HL-60 (cell line): ENCODE measurements at regions not wholly inside any gene's neighbourhood (a gene's known extent, or its start where the extent isn't known, plus 50 kb on each side); places are given as distances from the start of the nearest gene placed in this dataset.

ENCODE experiments used
- DNase-seq, 2 experiments: peaks; one replicate each; pipeline ENCODE4 v3.0.0-alpha.2; 2010 to 2020; ENCODE audit warnings: low read depth in 1 of 2, low spot score in 1 of 2
- H3K27ac ChIP-seq: fragments of 250-450 bp; sonication (Bioruptor Pico); replicated peaks from 2 replicates; pipeline ENCODE4 v1.5.1; 2020; ENCODE audit warnings: mild to moderate bottlenecking, moderate library complexity
- H3K27me3 ChIP-seq: fragments of 250-450 bp; sonication (Bioruptor Pico); 2 replicates; pipeline ENCODE4 v1.5.1; 2021; ENCODE audit warnings: mild to moderate bottlenecking, moderate library complexity; ENCODE audit not compliant: insufficient read depth, poor library complexity, severe bottlenecking
- H3K4me3 ChIP-seq: replicated peaks from 2 replicates; pipeline ENCODE4 v1.5.1; 2011; ENCODE audit warnings: mild to moderate bottlenecking, control low read depth, low read length; ENCODE audit not compliant: insufficient read depth
- GABPA ChIP-seq: IDR thresholded peaks from 2 replicates; pipeline ENCODE4 v1.6.1; 2012; ENCODE audit warnings: low read depth
- POLR2AphosphoS5 ChIP-seq: IDR thresholded peaks from 2 replicates; pipeline ENCODE4 v1.6.1; 2012; ENCODE audit warnings: low read depth
- SPI1 ChIP-seq: IDR thresholded peaks from 2 replicates; pipeline ENCODE4 v1.6.1; 2012; ENCODE audit warnings: low read depth, mild to moderate bottlenecking, borderline replicate concordance
- TF ChIP-seq, protein P1 (sequence below): IDR thresholded peaks from one replicate; pipeline ENCODE4 v1.5.1; 2011; ENCODE audit warnings: low read length, control low read depth, inconsistent platforms; ENCODE audit not compliant: insufficient read depth
- TF ChIP-seq, protein P2 (sequence below): IDR thresholded peaks from 2 replicates; pipeline ENCODE4 v1.6.1; 2012; ENCODE audit warnings: low read depth; ENCODE audit not compliant: insufficient replicate concordance

DNA sequence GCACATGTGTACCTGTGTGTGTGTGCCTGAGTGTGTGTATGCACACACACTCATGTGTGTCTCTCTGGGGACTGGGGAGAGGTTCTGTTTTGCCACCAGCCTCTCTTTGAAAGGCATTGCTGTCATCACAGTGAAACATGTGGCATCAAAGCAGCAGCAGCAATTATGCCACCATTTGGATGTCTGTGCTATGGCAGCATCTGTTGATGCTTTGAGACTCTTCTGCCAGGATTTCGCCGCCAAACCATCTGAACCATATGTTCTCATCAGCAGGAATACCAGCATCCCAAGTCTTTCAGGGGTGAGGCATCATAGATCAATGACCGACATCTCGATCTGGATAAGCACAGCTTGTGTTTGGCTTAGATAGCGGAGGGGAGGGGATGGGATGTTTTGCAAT lies 168.6 kb downstream of the FAT3 start:
- Histone ChIP-seq H3K27me3 (no peaks in the 10 kb centered on the region), H3K4me3 (no peak overlapping the region), H3K27ac (no peak overlapping the region)
- TF ChIP-seq SPI1: no peak
- no peak for TF ChIP-seq POLR2AphosphoS5
- no peak for TF ChIP-seq GABPA
- no peak for DNase-seq

DNA sequence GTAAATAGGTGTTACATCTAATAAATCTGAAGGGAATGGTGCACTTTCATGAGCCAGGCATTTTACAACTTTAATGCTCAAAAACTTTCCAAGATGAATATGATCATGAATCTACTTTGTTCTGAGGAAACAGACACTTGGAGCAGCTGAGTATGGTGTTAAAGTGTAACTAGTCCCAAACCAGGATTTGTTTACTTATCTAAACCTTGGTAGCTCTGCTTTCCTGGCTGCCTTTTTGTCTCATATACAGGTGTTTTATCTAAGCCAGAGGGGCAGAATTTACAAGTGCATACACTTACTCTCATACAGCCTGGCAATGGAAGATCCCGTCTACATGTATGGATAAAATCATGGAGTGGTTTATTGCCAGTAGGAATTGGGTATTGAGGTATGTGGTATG lies 171.5 kb downstream of the FAT3 start:
- Histone ChIP-seq H3K27ac (no peak overlapping the region), H3K27me3 (peaks cover 4% of the 10 kb centered on the region), H3K4me3 (no peak overlapping the region)
- TF ChIP-seq GABPA (no peak), SPI1 (no peak), POLR2AphosphoS5 (no peak)
- TF ChIP-seq, protein P1, sequence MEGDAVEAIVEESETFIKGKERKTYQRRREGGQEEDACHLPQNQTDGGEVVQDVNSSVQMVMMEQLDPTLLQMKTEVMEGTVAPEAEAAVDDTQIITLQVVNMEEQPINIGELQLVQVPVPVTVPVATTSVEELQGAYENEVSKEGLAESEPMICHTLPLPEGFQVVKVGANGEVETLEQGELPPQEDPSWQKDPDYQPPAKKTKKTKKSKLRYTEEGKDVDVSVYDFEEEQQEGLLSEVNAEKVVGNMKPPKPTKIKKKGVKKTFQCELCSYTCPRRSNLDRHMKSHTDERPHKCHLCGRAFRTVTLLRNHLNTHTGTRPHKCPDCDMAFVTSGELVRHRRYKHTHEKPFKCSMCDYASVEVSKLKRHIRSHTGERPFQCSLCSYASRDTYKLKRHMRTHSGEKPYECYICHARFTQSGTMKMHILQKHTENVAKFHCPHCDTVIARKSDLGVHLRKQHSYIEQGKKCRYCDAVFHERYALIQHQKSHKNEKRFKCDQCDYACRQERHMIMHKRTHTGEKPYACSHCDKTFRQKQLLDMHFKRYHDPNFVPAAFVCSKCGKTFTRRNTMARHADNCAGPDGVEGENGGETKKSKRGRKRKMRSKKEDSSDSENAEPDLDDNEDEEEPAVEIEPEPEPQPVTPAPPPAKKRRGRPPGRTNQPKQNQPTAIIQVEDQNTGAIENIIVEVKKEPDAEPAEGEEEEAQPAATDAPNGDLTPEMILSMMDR: no peak
- TF ChIP-seq, protein P2, sequence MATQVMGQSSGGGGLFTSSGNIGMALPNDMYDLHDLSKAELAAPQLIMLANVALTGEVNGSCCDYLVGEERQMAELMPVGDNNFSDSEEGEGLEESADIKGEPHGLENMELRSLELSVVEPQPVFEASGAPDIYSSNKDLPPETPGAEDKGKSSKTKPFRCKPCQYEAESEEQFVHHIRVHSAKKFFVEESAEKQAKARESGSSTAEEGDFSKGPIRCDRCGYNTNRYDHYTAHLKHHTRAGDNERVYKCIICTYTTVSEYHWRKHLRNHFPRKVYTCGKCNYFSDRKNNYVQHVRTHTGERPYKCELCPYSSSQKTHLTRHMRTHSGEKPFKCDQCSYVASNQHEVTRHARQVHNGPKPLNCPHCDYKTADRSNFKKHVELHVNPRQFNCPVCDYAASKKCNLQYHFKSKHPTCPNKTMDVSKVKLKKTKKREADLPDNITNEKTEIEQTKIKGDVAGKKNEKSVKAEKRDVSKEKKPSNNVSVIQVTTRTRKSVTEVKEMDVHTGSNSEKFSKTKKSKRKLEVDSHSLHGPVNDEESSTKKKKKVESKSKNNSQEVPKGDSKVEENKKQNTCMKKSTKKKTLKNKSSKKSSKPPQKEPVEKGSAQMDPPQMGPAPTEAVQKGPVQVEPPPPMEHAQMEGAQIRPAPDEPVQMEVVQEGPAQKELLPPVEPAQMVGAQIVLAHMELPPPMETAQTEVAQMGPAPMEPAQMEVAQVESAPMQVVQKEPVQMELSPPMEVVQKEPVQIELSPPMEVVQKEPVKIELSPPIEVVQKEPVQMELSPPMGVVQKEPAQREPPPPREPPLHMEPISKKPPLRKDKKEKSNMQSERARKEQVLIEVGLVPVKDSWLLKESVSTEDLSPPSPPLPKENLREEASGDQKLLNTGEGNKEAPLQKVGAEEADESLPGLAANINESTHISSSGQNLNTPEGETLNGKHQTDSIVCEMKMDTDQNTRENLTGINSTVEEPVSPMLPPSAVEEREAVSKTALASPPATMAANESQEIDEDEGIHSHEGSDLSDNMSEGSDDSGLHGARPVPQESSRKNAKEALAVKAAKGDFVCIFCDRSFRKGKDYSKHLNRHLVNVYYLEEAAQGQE: no peak
- no peak for DNase-seq

DNA sequence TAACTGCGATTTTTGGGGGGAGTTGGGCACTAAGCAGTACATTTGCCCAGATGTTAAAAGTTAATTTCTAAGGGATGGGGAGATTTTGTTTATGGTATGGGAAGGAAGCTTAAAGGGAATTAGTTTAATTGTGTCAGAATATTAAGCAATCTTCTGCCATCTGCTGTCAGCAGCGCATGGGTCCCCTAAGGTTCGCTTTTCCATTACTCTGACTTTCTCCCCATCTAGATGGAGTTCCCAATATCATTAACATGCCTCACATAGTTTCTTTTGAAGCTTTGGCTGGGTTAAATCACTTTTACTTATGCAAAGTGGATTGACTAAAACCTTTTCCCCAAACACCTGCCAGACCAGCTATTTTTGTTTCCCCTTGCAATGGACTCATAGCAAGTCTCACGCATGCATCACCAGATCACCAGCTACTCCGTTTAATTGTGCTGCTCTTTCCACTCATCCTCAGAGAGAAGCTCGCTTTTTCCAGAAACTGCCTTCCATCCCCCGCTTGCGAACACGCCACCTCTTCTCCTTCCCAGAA lies 172.7 kb downstream of the FAT3 start:
- TF ChIP-seq, protein P2: no peak
- TF ChIP-seq SPI1 (no peak), POLR2AphosphoS5 (no peak), GABPA (no peak)
- TF ChIP-seq, protein P1: no peak
- Histone ChIP-seq H3K27me3 (peaks cover 4% of the 10 kb centered on the region), H3K4me3 (no peak overlapping the region), H3K27ac (no peak overlapping the region)
- DNase-seq: no peak

DNA sequence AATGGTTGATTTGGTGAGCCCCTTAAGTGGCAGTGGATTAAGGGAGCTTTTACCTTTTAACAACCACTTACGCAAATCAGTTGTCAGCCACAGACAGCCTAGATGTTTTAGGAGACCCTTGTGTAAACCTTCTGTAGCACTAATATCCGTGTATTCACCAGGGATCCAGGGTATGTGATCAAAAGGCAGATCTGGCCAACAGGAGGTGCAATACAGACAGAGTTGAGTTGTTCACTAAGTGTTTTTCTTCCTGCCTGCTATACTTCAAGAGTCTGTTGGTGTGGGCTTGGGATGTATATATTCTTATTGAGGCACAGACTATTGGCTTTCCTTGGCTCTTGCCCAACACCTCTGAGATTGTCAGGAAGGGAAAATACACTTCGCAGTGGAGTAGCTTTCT lies 175.1 kb downstream of the FAT3 start:
- no peak for DNase-seq
- Histone ChIP-seq H3K4me3 (no peak overlapping the region), H3K27ac (no peak overlapping the region), H3K27me3 (peaks cover 4% of the 10 kb centered on the region)
- TF ChIP-seq, protein P1: no peak
- TF ChIP-seq, protein P2: no peak
